SK-N-DZ (cell line): ENCODE measurements at regions not wholly inside any gene's neighbourhood (a gene's known extent, or its start where the extent isn't known, plus 50 kb on each side); places are given as distances from the start of the nearest gene placed in this dataset.

Experiments used
- DNase-seq: peaks from one replicate; pipeline ENCODE4 v3.0.0-alpha.2; 2015; ENCODE audit warnings: low spot score

DNA sequence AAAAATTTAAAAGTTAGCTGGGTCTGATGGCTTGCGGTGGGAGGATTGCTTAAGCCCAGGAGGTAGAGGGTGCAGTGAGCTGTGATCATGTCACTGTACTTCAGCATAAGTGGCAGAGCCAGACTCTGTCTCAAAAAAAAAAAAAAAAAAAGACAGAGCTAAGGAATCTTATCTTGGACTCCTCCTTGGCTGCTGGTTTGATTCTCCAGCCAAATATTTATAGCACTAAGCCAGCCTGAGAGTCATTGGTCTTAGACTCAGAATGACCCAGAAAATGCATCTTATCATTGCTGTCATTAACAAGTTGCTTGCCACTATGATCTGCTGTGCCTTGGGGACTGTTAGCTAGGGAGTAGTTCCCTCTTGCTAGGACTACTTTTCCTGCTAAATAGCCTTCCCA lies 164.7 kb downstream of the GNAT3 start:
- no peak for DNase-seq

DNA sequence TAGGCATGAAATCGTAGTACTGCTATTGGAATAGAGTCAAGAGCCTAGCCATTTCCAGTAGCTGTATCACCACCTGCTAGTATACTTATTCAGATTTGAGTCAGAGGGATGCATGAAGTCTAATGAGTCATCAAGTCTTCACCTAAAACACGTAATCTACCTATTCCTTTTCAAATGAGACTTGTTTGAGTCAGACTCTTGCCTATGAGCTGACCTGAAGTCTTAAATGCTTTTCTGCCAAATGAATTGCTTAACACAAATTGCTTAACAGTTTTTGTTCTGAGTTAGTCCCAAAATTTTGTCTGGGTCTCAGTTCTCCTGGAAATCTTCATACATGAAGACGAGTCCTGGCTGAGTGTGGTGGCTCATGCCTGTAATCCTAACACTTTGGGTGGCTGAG lies 165.2 kb downstream of the GNAT3 start:
- DNase-seq, result no peak

DNA sequence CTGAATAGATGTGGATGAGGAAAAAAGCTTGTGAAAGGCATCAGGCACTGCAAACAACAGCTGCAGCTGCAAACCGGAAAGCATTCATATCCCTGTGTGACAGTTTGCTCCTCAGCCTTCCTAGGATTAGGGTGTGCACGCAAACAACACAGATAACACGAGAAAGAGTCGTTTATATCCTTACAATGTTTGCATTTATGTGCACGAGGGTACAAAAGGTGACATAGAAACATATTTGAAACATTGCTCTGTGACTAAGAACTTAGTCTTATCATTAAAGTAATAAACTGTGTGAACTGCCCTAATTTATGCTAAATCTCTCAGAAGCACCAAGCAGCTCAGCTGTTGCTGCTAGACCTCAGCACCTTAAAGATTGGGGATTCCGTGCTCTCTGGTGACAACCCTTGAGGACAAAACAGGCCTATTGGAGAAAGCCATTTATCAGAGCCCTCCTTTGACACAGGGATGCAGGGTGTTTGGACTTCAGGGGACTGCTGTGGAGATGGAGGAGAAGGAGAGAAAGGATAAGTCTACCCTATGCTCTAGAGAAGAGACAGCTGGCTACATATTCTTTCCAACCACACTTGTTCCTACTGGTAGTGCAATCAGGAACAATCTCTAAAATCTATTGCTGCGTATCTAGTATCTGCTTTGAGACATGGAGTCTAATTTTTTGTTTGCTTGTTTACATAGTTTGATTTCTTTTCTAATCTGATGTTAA lies 176.2 kb downstream of the GNAT3 start:
- no peak for DNase-seq

DNA sequence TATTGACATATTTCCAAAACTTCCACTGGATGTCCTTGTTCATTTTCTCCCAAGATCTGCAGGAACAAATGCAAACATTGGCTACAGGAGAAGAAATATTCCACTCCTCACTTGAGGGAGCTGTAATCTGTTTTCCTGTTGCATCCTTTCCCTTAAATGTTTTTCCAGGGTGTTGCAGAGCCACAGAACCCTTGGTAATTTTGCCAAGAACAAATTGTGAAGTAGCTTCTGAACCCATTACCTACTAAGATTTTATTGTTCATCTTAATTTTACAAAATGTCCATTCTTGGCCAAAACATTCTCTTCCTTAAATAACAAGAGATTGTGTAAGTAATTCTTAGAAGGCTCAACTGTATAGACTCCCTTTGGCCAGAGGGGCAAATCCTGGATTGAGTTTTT lies 177.0 kb downstream of the GNAT3 start:
- DNase-seq, result no peak

DNA sequence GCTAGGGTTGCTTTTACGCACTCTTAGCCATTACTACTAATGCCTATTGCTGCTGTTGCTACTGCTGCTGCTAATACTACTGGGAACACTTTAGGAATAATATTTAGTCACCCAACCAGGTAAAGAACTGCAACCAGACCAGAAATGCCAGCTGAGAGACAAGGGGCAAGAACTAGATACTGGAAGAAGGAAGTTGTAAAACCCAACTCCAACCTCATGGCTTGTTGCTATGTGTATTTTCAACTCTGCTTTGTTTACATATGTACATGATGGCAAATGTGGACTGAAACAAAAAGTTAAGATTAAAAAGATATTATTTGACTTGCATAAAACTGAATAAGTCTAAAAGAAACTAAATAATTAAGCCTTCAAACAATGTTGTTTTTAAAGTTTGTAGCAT lies 177.7 kb downstream of the GNAT3 start:
- DNase-seq, result no peak

DNA sequence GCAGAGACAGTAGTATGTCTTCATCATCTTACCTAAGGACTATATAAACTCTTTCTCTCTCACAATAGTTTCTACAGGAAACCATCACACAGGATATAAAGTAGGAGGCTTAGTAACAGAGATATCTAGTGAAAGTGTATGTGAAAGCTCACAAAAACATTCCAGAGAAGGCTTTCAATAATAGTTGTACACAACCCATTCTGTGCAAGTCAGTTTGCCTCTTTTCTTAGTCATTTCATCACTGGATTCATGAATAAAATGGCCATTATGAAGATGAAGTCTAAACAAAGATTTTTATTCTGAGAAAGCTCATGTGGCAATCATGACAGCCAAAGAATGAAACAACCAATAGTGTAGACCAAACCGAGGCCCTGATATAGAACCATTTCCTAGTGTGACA lies 178.8 kb downstream of the GNAT3 start:
- no peak for DNase-seq

DNA sequence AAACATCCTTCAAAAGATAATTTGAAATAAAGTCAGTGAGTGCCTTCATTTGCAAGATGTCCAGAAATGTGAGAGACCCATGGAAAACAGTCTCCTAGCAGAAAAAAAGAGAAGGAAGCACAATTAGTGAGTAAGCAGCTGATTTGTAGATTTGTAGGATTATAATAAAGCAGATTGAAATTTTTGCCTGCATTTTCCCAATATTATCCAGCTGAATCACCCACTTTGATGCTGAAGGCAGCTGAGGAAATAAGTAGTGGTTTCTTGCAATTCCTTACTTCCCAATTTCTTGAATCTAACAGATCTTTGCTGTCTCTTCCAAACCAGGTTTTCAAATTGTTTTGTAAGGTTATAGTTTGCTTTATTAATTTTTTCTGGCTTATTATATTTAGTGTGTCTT lies 181.4 kb downstream of the GNAT3 start:
- DNase-seq, result no peak

DNA sequence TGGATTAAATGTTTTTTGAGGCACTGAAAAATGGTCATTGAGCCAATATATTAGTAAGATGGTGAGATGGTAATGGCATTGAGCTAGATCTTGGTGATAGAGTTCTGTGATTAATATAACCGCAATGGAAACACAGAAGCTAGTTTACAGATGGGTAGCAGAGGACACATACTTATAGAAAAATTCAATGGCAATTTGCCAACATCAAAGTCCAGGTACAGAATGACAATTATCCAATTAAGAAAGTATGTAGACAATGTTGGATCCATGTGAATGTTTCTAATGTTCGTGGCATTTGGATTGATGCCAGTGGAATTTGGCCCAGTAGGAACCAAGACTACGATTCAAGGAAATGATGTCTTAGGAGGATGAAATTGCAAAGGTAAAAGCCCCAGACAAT lies 187.8 kb downstream of the GNAT3 start:
- no peak for DNase-seq

DNA sequence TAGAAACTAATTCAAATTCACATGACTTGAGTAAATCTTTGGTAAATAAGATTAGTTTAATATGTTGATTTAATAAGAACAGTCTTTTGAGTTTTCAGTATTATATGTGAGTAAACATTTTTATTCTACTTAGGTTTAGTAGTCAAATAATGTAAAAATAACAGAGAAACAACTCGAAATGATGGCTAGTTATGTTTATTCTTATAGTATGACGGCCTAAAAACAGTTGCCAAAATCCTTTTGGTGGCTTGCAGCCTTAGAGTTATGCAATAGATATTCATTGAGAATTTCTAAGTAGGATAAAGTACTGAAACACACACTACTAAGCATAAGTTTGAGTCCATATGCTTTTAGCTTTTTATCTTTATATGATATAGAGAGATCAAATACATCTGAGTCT lies 184.8 kb downstream of the GNAI1 start:
- no peak for DNase-seq

DNA sequence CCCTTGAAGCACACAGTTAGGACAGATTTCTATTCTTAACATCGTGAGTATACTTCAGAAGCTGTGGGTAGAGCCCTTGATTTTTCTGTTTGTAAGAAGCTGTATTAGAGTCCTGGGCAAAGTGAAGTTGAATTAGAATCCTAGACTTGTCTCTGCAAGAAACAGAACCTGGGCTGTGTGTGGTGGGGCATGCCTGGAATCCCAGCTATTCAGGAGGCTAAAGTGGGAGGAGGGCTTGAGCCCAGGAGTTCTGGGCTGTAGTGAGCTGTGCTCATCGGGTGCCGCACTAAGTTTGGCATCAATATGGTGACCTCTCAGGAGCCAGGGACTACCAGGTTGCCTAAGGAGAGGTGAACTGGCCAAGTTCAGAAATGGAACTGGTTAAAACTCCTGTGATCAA lies 183.4 kb downstream of the GNAI1 start:
- DNase-seq, result no peak

DNA sequence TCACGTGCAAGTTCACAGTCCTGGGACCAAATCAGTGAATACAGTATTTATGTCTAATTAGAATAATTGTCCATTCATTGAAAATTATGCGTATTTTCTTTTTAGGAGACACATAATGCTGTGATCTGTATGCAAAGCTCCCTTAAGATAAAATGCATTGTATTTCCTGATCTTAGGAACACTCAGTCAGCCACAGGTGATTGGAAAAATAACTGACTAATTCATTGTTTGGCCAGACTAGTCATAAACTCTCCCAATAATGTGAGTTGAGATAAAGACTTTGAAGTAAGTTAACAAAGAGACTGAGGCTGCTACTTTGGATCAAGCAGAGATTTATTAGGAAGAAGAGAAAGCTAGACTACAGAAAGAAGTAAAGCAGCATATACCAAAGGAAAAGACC lies 182.2 kb downstream of the GNAI1 start:
- no peak for DNase-seq

DNA sequence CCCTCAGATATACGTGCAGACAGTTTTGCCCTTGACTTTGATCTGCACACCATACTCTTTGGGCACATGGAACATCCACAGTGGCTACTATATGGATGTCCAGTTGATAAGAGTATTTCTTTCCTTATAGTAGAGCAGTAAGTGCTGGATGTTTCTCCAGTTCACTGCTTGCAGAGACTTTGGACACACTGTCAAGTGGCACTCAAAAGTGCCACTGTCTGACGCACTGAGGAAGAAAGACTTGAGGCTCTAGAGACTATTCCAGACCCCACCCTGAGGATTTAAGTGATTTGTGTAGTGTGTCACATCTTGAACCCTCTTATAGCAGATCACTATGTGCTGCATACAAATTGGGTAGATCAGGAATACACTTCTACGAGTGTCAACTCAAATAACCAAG lies 179.1 kb downstream of the GNAI1 start:
- DNase-seq, result no peak

DNA sequence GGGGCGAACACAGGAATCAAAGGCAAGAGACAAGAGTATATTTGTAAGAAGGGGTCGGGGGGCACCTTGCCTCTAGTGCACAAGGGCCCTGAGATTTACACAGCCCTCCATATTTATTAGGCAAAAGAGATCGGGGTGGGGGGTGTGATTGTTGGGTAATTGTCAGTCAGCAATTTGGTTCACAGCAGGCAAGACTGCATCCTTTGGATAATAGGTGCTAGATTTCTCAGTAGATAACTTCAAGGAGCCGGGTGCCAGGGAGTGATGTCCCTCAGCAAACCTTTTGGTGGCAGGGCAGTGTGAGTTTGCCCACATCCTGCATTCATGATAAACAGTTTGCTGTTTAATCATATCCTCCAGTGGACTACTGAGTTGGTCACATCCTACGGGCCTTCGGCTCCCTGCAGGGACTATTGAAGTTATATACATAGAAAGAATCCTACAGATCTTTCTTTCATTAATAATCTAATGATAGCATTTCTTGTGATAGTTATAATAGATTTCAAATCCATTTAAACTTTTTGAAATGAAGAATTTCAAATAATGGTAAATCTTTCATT lies 178.5 kb downstream of the GNAI1 start:
- DNase-seq, result no peak

DNA sequence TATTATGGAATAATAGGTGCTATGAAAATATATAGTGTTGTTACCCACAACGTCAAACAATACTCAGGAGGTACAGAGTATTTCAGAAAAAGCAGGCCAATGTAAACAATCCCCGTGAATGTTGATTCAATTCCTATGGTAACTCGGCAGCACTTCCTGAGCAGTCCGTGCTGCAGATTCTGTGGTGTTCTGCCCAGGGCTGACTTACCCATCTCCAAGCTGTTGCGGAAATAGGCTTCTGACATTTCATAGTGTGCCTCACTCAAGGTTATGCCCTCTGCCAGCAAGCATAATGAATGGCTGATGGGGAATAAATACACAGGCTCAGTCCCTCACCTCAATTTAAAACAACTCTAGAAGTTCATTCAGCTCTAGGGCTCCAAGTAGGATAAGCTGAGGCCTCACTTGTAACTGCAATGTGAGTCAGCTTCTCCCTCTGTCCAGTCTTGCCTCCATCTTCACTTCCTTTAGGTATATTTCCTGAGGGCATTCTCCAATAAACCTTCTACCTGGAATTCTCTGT lies 177.6 kb downstream of the GNAI1 start:
- no peak for DNase-seq

DNA sequence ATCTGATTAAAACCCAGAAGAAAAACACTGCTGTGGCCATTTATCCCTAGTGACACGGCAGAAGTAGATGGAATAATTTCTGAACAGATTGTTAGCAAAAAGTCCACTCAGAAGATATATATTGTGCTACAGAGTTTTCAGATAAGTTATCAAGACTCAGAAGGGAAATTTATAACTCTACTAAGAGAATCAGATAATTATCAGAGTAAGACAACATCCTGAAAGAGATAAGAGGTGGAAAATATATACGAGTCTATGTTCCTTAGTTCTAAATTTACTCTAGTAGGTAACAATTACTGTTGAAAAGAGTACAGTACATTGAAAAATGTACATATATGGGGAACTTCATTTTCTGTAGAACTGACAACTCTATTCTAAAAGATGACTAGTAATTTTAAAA lies 176.7 kb downstream of the GNAI1 start:
- no peak for DNase-seq

DNA sequence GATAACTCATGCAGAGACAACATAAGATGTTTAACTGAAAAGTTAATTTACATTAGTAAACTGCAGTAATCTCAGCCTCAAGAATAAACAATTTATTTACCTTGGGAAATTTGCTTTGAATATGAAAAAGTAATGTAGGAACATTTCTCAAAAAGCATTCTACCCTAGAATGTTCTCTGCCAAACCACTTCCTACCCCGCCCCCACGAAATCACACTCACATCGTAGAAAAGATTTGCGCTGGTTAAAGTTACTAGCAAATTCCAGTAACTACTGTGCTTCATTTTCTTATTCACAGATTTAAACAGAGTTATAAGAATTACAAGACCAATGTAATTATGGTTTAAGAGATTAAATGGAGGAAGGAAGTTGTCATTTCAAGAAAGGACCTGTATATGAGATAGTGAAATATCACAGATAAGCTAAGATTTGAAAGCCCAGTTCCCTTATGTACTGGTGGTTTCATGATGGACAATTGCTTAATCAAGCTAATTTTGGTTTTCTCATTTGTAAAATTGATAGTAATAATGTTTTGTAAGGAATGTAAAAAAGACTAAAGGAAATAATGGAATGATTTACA lies 175.4 kb downstream of the GNAI1 start:
- DNase-seq, result no peak

DNA sequence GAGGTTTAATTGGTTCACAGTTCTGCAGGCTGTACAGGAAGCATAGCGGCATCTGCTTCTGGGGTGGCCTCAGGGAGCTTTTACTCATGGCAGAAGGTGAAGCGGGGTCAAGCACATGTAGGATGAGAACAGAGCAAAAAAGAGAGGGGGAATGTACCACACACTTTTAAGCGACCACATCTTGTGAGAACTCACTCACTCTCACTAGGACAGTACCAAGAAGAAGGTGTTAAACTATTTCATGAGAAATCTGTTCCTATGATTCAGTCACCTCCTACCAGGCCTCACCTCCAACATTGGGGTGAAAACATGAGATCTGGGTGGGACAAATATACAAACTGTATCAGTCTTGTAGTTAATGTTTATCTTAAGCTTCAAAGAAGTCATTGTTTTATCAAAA lies 174.7 kb downstream of the GNAI1 start:
- no peak for DNase-seq

DNA sequence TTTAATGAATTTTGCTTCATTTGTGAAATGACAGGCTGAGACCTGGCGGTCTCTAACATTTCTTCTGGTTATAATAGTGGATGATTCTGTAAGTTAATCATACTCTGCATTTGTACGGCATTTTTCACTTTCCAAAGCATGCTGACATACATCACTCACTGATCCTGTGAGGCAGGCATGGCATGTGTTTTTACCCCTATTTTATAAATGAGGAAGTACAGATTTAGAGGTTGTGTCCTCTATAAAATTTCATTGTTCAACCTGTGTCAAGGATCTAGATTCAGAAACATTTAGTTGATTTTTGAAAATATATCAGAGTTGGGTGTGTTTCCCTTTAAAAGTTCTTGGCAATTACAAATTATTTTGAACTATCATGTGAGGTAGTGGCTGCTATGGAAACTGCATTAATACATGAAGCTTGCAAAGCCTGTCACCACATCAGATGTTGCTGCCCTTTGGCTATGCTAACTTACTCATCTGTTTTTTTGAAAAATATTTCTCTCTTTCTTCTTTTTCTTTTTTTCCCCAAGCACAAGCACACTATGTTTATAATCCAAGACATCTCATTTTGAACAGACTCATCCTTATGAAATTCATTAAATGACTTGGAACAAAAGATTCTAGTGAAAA lies 172.7 kb downstream of the GNAI1 start:
- DNase-seq, result no peak

DNA sequence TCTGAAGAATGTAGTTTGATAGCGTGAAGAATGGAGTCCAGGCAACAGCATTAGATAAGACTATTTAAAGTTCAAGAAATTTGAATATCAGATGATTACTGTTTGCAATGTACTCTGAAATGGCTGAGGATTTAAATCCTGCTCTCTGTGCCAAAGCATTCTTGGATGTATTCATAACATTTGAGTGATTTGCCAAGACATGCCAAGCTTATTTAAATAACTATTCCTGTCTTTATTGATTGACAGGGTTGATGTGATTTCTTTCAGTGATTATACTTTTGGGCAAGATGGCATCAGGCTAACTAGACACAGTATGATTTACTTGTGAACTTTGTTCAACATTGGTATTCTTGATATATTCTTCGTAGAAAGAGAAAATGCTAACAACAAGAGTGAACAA lies 168.7 kb downstream of the GNAI1 start:
- DNase-seq, result no peak

DNA sequence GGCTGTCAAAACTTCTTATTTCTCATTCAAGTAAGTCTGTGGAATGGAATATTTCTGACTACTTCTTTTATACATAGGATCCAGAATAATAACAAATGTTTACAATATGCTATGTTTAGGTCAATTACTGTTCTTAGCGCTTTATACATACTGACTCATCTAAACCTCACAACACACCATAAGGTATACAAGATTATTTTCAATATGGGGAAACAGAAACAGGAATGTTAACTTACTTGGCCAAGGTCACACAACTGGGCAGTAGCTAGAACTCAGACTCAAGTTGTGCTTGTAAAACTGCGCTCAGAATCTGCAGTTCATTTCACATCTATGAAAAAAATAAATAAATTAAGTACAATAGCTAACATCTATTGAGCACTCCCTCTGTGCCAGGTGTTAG lies 168.0 kb downstream of the GNAI1 start:
- DNase-seq, result no peak

DNA sequence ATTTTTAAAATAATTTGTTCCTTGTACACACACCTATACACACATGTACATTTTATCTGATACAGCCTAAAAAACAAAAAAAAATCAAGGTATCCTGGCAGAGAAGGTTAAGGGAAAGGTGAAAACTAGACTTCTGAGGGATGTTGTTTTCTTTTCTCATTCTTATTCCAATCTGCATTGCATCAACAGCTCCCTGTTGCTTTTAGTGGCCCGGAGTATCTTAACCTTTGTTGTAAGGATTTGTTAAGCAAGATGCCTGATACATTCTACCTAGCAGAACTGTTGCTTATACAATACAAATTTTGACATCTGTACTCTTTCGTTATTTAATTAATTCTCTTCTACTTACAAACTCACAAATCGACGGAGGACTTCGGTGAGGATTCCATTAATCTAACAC lies 167.4 kb downstream of the GNAI1 start:
- no peak for DNase-seq

DNA sequence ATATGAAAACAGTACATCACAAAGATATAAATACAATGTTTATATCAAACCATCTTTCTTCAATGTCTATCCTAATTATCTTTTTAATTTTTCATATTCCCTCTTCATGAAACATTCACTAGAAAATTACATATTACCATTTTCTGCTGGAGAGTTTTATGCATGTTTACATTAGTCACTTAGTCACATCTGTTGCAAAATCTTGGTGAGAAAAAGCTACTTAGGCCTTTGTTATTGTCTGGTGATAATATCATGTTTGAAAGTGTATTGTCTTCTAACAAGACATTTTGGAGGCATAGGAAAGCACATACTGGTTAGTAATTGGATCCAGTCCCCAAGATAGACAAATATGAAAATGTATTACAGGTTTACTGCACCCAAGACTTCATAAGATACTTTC lies 163.6 kb downstream of the GNAI1 start:
- DNase-seq, result no peak

DNA sequence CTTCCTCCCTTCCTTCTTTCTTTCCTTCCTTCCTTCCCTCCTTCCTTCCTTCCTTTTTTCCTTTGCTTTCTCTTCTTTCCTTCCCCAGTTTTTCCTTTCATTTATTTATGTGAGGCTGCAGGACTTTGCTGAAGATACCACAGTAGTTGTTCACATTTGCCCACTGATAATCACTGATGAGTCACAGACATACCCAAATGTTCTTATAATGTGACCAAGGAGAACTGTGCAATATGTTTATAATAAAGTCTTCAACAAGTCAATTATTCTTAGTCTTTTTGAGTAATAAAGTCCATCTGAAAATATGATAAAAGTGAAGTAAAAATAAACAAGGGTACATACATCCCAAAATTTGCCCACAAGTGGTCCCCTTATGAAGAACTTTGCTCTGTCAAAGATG lies 159.7 kb downstream of the GNAI1 start:
- no peak for DNase-seq
